Activated T-cell treated with anti-CD3 and anti-CD28 coated beads, Interleukin-2, amount 50 U/mL, for 24 hours (primary cell): ENCODE measurements at regions not wholly inside any gene's neighbourhood (a gene's known extent, or its start where the extent isn't known, plus 50 kb on each side); places are given as distances from the start of the nearest gene placed in this dataset.

Source experiments
- DNase-seq: peaks from one replicate; pipeline ENCODE4 v3.0.0-alpha.2; 2020
- H3K27ac Mint-ChIP-seq: 2 replicates; pipeline ENCODE4 v1.8.0; 2020; ENCODE audit warnings: mild to moderate bottlenecking, mixed read lengths
- H3K27me3 Mint-ChIP-seq: 2 replicates; pipeline ENCODE4 v1.8.0; 2020; ENCODE audit warnings: mixed read lengths
- H3K36me3 Mint-ChIP-seq: 2 replicates; pipeline ENCODE4 v1.8.0; 2020; ENCODE audit warnings: low read depth, mixed read lengths
- H3K4me1 Mint-ChIP-seq: 2 replicates; pipeline ENCODE4 v1.8.0; 2020; ENCODE audit warnings: low read depth, mixed read lengths
- H3K4me3 Mint-ChIP-seq: 2 replicates; pipeline ENCODE4 v1.8.0; 2020; ENCODE audit warnings: mild to moderate bottlenecking, moderate library complexity, mixed read lengths
- H3K9me3 Mint-ChIP-seq: 2 replicates; pipeline ENCODE4 v1.8.0; 2020; ENCODE audit warnings: mixed read lengths

GRCh38 chr18:78913395-78913794, 66.2 kb upstream of the SALL3 start:
- Mint-ChIP-seq H3K27me3 (peaks cover 20% of the 10 kb centered on the region), H3K9me3 (peaks cover 4% of the 10 kb centered on the region), H3K36me3 (no peaks in the 10 kb centered on the region)

GRCh38 chr18:78913830-78914231, 65.8 kb upstream of the SALL3 start:
- Mint-ChIP-seq H3K9me3 (peaks cover 4% of the 10 kb centered on the region), H3K4me3 (no peak overlapping the region), H3K27me3 (peaks cover 20% of the 10 kb centered on the region), H3K36me3 (no peaks in the 10 kb centered on the region), H3K4me1 (no peaks in the 10 kb centered on the region), H3K27ac (no peak overlapping the region)
- DNase-seq = no peak

More at GRCh38 chr18:78913395-78913794, 66.2 kb upstream of the SALL3 start:
- Mint-ChIP-seq H3K4me3 (no peak overlapping the region), H3K27ac (no peak overlapping the region), H3K4me1 (no peaks in the 10 kb centered on the region)
- no peak for DNase-seq

GRCh38 chr18:78914249-78914935, 65.2 kb upstream of the SALL3 start:
- Mint-ChIP-seq H3K27me3 (peaks cover 20% of the 10 kb centered on the region), H3K9me3 (peaks cover 4% of the 10 kb centered on the region), H3K27ac (no peak overlapping the region), H3K4me1 (no peaks in the 10 kb centered on the region), H3K4me3 (no peak overlapping the region), H3K36me3 (no peaks in the 10 kb centered on the region)
- no peak for DNase-seq

- Mint-ChIP-seq H3K4me3 (no peak overlapping the region), H3K4me1 (no peaks in the 10 kb centered on the region)
These were observed 64.1 kb upstream of the SALL3 start for GRCh38 chr18:78915446-78916008.

GRCh38 chr18:78918707-78919106, 60.9 kb upstream of the SALL3 start:
- DNase-seq = no peak
- Mint-ChIP-seq H3K4me3 (no peak overlapping the region), H3K36me3 (no peaks in the 10 kb centered on the region), H3K27me3 (peaks cover 17% of the 10 kb centered on the region), H3K4me1 (no peaks in the 10 kb centered on the region), H3K9me3 (peaks cover 4% of the 10 kb centered on the region), H3K27ac (no peak overlapping the region)

More at GRCh38 chr18:78915446-78916008, 64.1 kb upstream of the SALL3 start:
- H3K9me3 Mint-ChIP-seq = peaks cover 4% of the 10 kb centered on the region
- H3K27me3 Mint-ChIP-seq = peaks cover 20% of the 10 kb centered on the region
- no peaks in the 10 kb centered on the region for H3K36me3 Mint-ChIP-seq
- no peak overlapping the region for H3K27ac Mint-ChIP-seq
- DNase-seq = no peak

- Mint-ChIP-seq H3K27ac (no peak overlapping the region), H3K9me3 (peaks cover 4% of the 10 kb centered on the region), H3K36me3 (no peaks in the 10 kb centered on the region), H3K4me3 (no peak overlapping the region), H3K27me3 (peaks cover 11% of the 10 kb centered on the region), H3K4me1 (no peaks in the 10 kb centered on the region)
- no peak for DNase-seq
These were observed 59.7 kb upstream of the SALL3 start for GRCh38 chr18:78919956-78920355.

GRCh38 chr18:78920456-78921138, 59.0 kb upstream of the SALL3 start:
- no peak for DNase-seq
- Mint-ChIP-seq H3K4me3 (no peak overlapping the region), H3K27ac (no peak overlapping the region), H3K9me3 (peaks cover 4% of the 10 kb centered on the region), H3K4me1 (no peaks in the 10 kb centered on the region), H3K36me3 (no peaks in the 10 kb centered on the region), H3K27me3 (peaks cover 11% of the 10 kb centered on the region)

GRCh38 chr18:78922856-78923255, 56.8 kb upstream of the SALL3 start:
- no peaks in the 10 kb centered on the region for H3K9me3 Mint-ChIP-seq

GRCh38 chr18:78924301-78924700, 55.3 kb upstream of the SALL3 start:
- no peaks in the 10 kb centered on the region for H3K36me3 Mint-ChIP-seq
- no peak overlapping the region for H3K27ac Mint-ChIP-seq
- no peak for DNase-seq
- H3K9me3 Mint-ChIP-seq = no peaks in the 10 kb centered on the region
- H3K4me3 Mint-ChIP-seq = no peak overlapping the region
- no peaks in the 10 kb centered on the region for H3K4me1 Mint-ChIP-seq
- H3K27me3 Mint-ChIP-seq = no peaks in the 10 kb centered on the region

More at GRCh38 chr18:78922856-78923255, 56.8 kb upstream of the SALL3 start:
- Mint-ChIP-seq H3K4me1 (no peaks in the 10 kb centered on the region), H3K27me3 (peaks cover 4% of the 10 kb centered on the region), H3K27ac (no peak overlapping the region), H3K4me3 (no peak overlapping the region), H3K36me3 (no peaks in the 10 kb centered on the region)
- no peak for DNase-seq

- DNase-seq = no peak
- Mint-ChIP-seq H3K4me1 (no peaks in the 10 kb centered on the region), H3K27ac (no peak overlapping the region), H3K9me3 (no peaks in the 10 kb centered on the region), H3K36me3 (no peaks in the 10 kb centered on the region), H3K4me3 (no peak overlapping the region), H3K27me3 (no peaks in the 10 kb centered on the region)
These were observed 54.7 kb upstream of the SALL3 start for GRCh38 chr18:78924786-78925540.

GRCh38 chr18:78925557-78926242, 53.9 kb upstream of the SALL3 start:
- H3K4me3 Mint-ChIP-seq = no peak overlapping the region
- H3K27me3 Mint-ChIP-seq = no peaks in the 10 kb centered on the region
- DNase-seq = no peak
- H3K4me1 Mint-ChIP-seq = no peaks in the 10 kb centered on the region
- H3K36me3 Mint-ChIP-seq = no peaks in the 10 kb centered on the region
- no peaks in the 10 kb centered on the region for H3K9me3 Mint-ChIP-seq
- H3K27ac Mint-ChIP-seq = no peak overlapping the region

- DNase-seq = no peak
- Mint-ChIP-seq H3K27ac (no peak overlapping the region), H3K4me1 (no peaks in the 10 kb centered on the region), H3K36me3 (no peaks in the 10 kb centered on the region), H3K4me3 (no peak overlapping the region), H3K27me3 (no peaks in the 10 kb centered on the region), H3K9me3 (no peaks in the 10 kb centered on the region)
These were observed 53.4 kb upstream of the SALL3 start for GRCh38 chr18:78926243-78926615.

GRCh38 chr18:78927156-78927555, 52.5 kb upstream of the SALL3 start:
- no peaks in the 10 kb centered on the region for H3K4me1 Mint-ChIP-seq
- no peak overlapping the region for H3K4me3 Mint-ChIP-seq
- no peaks in the 10 kb centered on the region for H3K9me3 Mint-ChIP-seq
- no peaks in the 10 kb centered on the region for H3K27me3 Mint-ChIP-seq
- no peak overlapping the region for H3K27ac Mint-ChIP-seq
- H3K36me3 Mint-ChIP-seq = no peaks in the 10 kb centered on the region
- no peak for DNase-seq

- Mint-ChIP-seq H3K4me3 (no peak overlapping the region), H3K27me3 (no peaks in the 10 kb centered on the region), H3K27ac (no peak overlapping the region), H3K36me3 (no peaks in the 10 kb centered on the region), H3K4me1 (no peaks in the 10 kb centered on the region), H3K9me3 (no peaks in the 10 kb centered on the region)
- no peak for DNase-seq
These were observed 52.0 kb upstream of the SALL3 start for GRCh38 chr18:78927616-78928015.
